HCT116 (cell line): ENCODE measurements at regions not wholly inside any gene's neighbourhood (a gene's known extent, or its start where the extent isn't known, plus 50 kb on each side); places are given as distances from the start of the nearest gene placed in this dataset.

Source experiments
- ATAC-seq: fragments of 200-7000 bp; cut with Tn5 transposase; 2 replicates; pipeline ENCODE4 v1.9.1; 2020; ENCODE audit warnings: mild to moderate bottlenecking, moderate library complexity
- BruUV-seq: library from RNA; stranded (reverse); fragments of 400-500 nt; replicated peaks from 2 replicates; lab custom pipeline; 2021; lab: Mats Ljungman, UMichigan
- CTCF ChIA-PET: fragments of 300-600 bp; sonication (Branson Sonifier 250); formaldehyde crosslinking; loops from one replicate; lab custom pipeline; 2021; ENCODE audit warnings: antibody characterized with exemption; lab: Charles Lee
- POLR2A ChIA-PET: fragments of 300-600, 350-600 bp; sonication (Branson Sonifier 250); formaldehyde crosslinking; loops from one replicate; lab custom pipeline; 2021; ENCODE audit warnings: antibody characterized with exemption; lab: Charles Lee
- RAD21 ChIA-PET, 2 experiments: fragments of 300-600 bp; sonication (Branson Sonifier 250); formaldehyde crosslinking; loops; one replicate each; lab custom pipeline; 2023; ENCODE audit warnings: low total read pairs in 2 of 2; ENCODE audit not compliant: uncharacterized antibody in 2 of 2, unreplicated experiment in 2 of 2, low non-redundant PET in 1 of 2; lab: Charles Lee
- DNase-seq: peaks from one replicate; pipeline ENCODE4 v3.0.0-alpha.2; 2010; ENCODE audit warnings: low read depth, low spot score
- H2AFZ ChIP-seq: fragments of 200-600 bp; shearing (Covaris generic), sonication (generic); 2 replicates; pipeline ENCODE4 v1.6.1; 2017; ENCODE audit warnings: low read depth, mixed run types, mixed read lengths, antibody characterized with exemption, low read length; ENCODE audit not compliant: poor library complexity, severe bottlenecking
- H3K27ac ChIP-seq: 2 replicates; pipeline ENCODE4 v1.5.1; 2012; ENCODE audit warnings: low read depth, low read length
- H3K27me3 ChIP-seq: fragments of 200-600 bp; sonication (generic); 2 replicates; pipeline ENCODE4 v1.6.1; 2016; ENCODE audit warnings: mixed run types, low read length, mixed read lengths; ENCODE audit not compliant: insufficient read depth
- H3K36me3 ChIP-seq, 2 experiments: fragments of 200-500 bp in 1 of 2; fragments of 200-600 bp in 1 of 2; sonication (Bioruptor generic) in 1 of 2; sonication (generic) in 1 of 2; 2 replicates each; pipeline versions ENCODE4 v1.5.1 to v1.6.1; 2014 to 2016; ENCODE audit warnings: low read length in 2 of 2, inconsistent platforms in 1 of 2, mixed read lengths in 1 of 2, mixed run types in 1 of 2; ENCODE audit not compliant: insufficient read depth in 2 of 2, control insufficient read depth in 1 of 2
- H3K4me1 ChIP-seq, 2 experiments: fragments of 200-600 bp in 1 of 2; sonication (generic) in 1 of 2; 2 replicates each; pipeline versions ENCODE4 v1.5.1 to v1.6.1; 2012 to 2017; ENCODE audit warnings: low read length in 2 of 2, inconsistent platforms in 1 of 2, mild to moderate bottlenecking in 1 of 2, mixed read lengths in 1 of 2, mixed run types in 1 of 2, moderate library complexity in 1 of 2; ENCODE audit not compliant: insufficient read depth in 2 of 2, control insufficient read depth in 1 of 2
- H3K4me2 ChIP-seq: fragments of 200-600 bp; sonication (generic); 2 replicates; pipeline ENCODE4 v1.6.1; 2017; ENCODE audit warnings: mixed run types, low read length, mixed read lengths
- H3K4me3 ChIP-seq, 2 experiments: fragments of 200-600 bp in 1 of 2; sonication (generic) in 1 of 2; replicated peaks in 1 of 2; 2 replicates each; pipeline ENCODE4 v1.5.1; 2011 to 2016; ENCODE audit warnings: low read length in 2 of 2, control low read depth in 1 of 2, low read depth in 1 of 2, mild to moderate bottlenecking in 1 of 2, mixed read lengths in 1 of 2, mixed run types in 1 of 2
- H3K79me2 ChIP-seq: fragments of 200-600 bp; sonication (generic); 2 replicates; pipeline ENCODE4 v1.6.1; 2017; ENCODE audit warnings: mild to moderate bottlenecking, mixed run types, low read length, moderate library complexity, mixed read lengths; ENCODE audit not compliant: insufficient read depth
- H3K9ac ChIP-seq: fragments of 200-600 bp; sonication (generic); 2 replicates; pipeline ENCODE4 v1.6.1; 2016; ENCODE audit warnings: low read length, mixed read lengths
- H3K9me2 ChIP-seq: fragments of 200-600 bp; sonication (generic), shearing (Covaris generic); 2 replicates; pipeline ENCODE4 v1.6.1; 2017; ENCODE audit warnings: mixed run types, mild to moderate bottlenecking, moderate library complexity; ENCODE audit not compliant: insufficient read depth
- H3K9me3 ChIP-seq, 2 experiments: fragments of 200-500 bp in 1 of 2; fragments of 200-600 bp in 1 of 2; sonication (Bioruptor generic) in 1 of 2; sonication (generic) in 1 of 2; 2 replicates each; pipeline ENCODE4 v1.6.1; 2014 to 2017; ENCODE audit warnings: low read length in 2 of 2, mixed read lengths in 2 of 2, inconsistent platforms in 1 of 2, low read depth in 1 of 2, mild to moderate bottlenecking in 1 of 2, mixed run types in 1 of 2, moderate library complexity in 1 of 2; ENCODE audit not compliant: control insufficient read depth in 1 of 2, insufficient read depth in 1 of 2
- H4K20me1 ChIP-seq: fragments of 200-600 bp; sonication (generic), shearing (Covaris generic); 2 replicates; pipeline ENCODE4 v1.6.1; 2017; ENCODE audit warnings: mixed run types, mild to moderate bottlenecking, moderate library complexity; ENCODE audit not compliant: insufficient read depth
- CBX3 ChIP-seq: IDR thresholded peaks from 2 replicates; pipeline ENCODE4 v1.6.1; 2012; ENCODE audit warnings: low read depth
- CTCF ChIP-seq, 3 experiments: fragments of 200-600 bp in 1 of 3; sonication (generic) in 1 of 3; IDR thresholded peaks in 2 of 3; conservative IDR thresholded peaks in 1 of 3; 2 replicates each; pipeline ENCODE4 v1.5.1; 2012 to 2017; ENCODE audit warnings: low read depth in 2 of 3, low read length in 2 of 3, antibody characterized with exemption in 1 of 3, borderline replicate concordance in 1 of 3, control low read depth in 1 of 3, mild to moderate bottlenecking in 1 of 3, mixed read lengths in 1 of 3, mixed run types in 1 of 3, moderate library complexity in 1 of 3; ENCODE audit not compliant: insufficient read depth in 1 of 3
- EZH2 ChIP-seq: fragments of 200-600 bp; sonication (generic); IDR thresholded peaks from 2 replicates; pipeline ENCODE4 v1.6.1; 2017; ENCODE audit warnings: antibody characterized with exemption, mixed run types
- EZH2phosphoT487 ChIP-seq: fragments of 200-600 bp; IDR thresholded peaks from 2 replicates; pipeline ENCODE4 v1.6.1; 2018; ENCODE audit warnings: antibody characterized with exemption, borderline replicate concordance
- MAX ChIP-seq: IDR thresholded peaks from 2 replicates; pipeline ENCODE4 v1.6.1; 2012
- SP1 ChIP-seq: IDR thresholded peaks from 2 replicates; pipeline ENCODE4 v1.6.1; 2012; ENCODE audit warnings: low read depth
- SRF ChIP-seq: IDR thresholded peaks from 2 replicates; pipeline ENCODE4 v1.6.1; 2012; ENCODE audit warnings: low read depth
- TCF7L2 ChIP-seq: IDR thresholded peaks from 2 replicates; pipeline ENCODE4 v1.7.0; 2011; ENCODE audit warnings: borderline replicate concordance, inconsistent platforms; ENCODE audit not compliant: insufficient read depth, insufficient read length; ENCODE audit errors: extremely low read depth
- ZBTB33 ChIP-seq: IDR thresholded peaks from 2 replicates; pipeline ENCODE4 v1.6.1; 2011; ENCODE audit warnings: mild to moderate bottlenecking, low read length, moderate library complexity; ENCODE audit not compliant: insufficient replicate concordance; ENCODE audit errors: extremely low read depth
- ZNF274 ChIP-seq: fragments of 200-500 bp; sonication (Bioruptor generic); IDR thresholded peaks from 2 replicates; pipeline ENCODE4 v1.6.1; 2014; ENCODE audit warnings: mild to moderate bottlenecking, low read depth, low read length, inconsistent platforms
- intact Hi-C: fragments of 100-400 bp; cut with micrococcal nuclease; formaldehyde crosslinking; loops from 2 replicates; pipeline ENCODE4 v1.10.0; 2022

- ATAC-seq (no peak), DNase-seq (no peak)
- H3K4me3 ChIP-seq = no peak overlapping the region
- no peaks in the 10 kb centered on the region for H3K9me3 ChIP-seq
- ChIA-PET CTCF (no interaction called here), POLR2A (no interaction called here), RAD21 (no interaction called here)
- TF ChIP-seq CTCF (IDR thresholded peaks at IDR 0.05 in 2 of 3, conservative IDR thresholded peaks at IDR 0.05 in 1 of 3; ENCODE audit: borderline replicate concordance in 1 of 3, insufficient read depth in 1 of 3, low read depth in 2 of 3, low read length in 2 of 3) (no peak), EZH2phosphoT487 (no peak), ZNF274 (no peak)
- no peak overlapping the region for H3K27ac ChIP-seq
- no peak overlapping the region for H3K4me2 ChIP-seq
- H4K20me1 ChIP-seq = no peaks in the 10 kb centered on the region
- H3K27me3 ChIP-seq = no peaks in the 10 kb centered on the region
- no peak overlapping the region for H3K9ac ChIP-seq
- H3K4me1 ChIP-seq = peaks cover 25 to 34% of the 10 kb centered on the region in 2 experiments
- BruUV-seq = no TSS peak
- intact Hi-C loops = loop anchor here (10.0 kb wide), 2 partner anchors 302 to 382 kb away; no protein-coding TSS in a partner anchor
- H2AFZ ChIP-seq = no peak overlapping the region
- H3K9me2 ChIP-seq = no peaks in the 10 kb centered on the region
- no peaks in the 10 kb centered on the region for H3K79me2 ChIP-seq
- no peaks in the 10 kb centered on the region for H3K36me3 ChIP-seq
These were observed 473.5 kb upstream of the AKR1E2 start for GRCh38 chr10:4352414-4352961.

- Histone ChIP-seq H4K20me1 (no peaks in the 10 kb centered on the region), H3K27ac (no peak overlapping the region), H3K36me3 (no peaks in the 10 kb centered on the region), H3K9me3 (no peaks in the 10 kb centered on the region), H3K4me3 (no peak overlapping the region), H3K4me1 (peaks cover 25 to 34% of the 10 kb centered on the region in 2 experiments), H3K9ac (no peak overlapping the region), H3K9me2 (no peaks in the 10 kb centered on the region), H3K79me2 (no peaks in the 10 kb centered on the region), H2AFZ (no peak overlapping the region), H3K27me3 (no peaks in the 10 kb centered on the region), H3K4me2 (no peak overlapping the region)
- ChIA-PET CTCF (no interaction called here), RAD21 (no interaction called here), POLR2A (no interaction called here)
- intact Hi-C loops = loop anchor here (10.0 kb wide), 2 partner anchors 303 to 383 kb away; no protein-coding TSS in a partner anchor
- no peak for DNase-seq
- no peak for ATAC-seq
- no TSS peak for BruUV-seq
- TF ChIP-seq EZH2 (no peak), TCF7L2 (no peak), ZNF274 (no peak), MAX (no peak), ZBTB33 (no peak), SRF (no peak), CBX3 (no peak), SP1 (no peak)
These were observed 474.1 kb upstream of the AKR1E2 start for GRCh38 chr10:4351723-4352413.
